HepG2 (cell line): ENCODE measurements at regions not wholly inside any gene's neighbourhood (a gene's known extent, or its start where the extent isn't known, plus 50 kb on each side); places are given as distances from the start of the nearest gene placed in this dataset.

Experiments used
- ATAC-seq: fragments of 200-7000 bp; cut with Tn5 transposase; 3 replicates; pipeline ENCODE4 v1.9.1; 2020; ENCODE audit warnings: mild to moderate bottlenecking, moderate library complexity
- BruUV-seq: library from RNA; stranded (reverse); fragments of 400-500 nt; replicated peaks from 2 replicates; lab custom pipeline; 2021; lab: Mats Ljungman, UMichigan
- CTCF ChIA-PET: fragments of 300-600 bp; formaldehyde crosslinking; extraction: SDS; loops from one replicate; lab custom pipeline; 2021; ENCODE audit warnings: low total read pairs, inconsistent platforms, low intra/inter-chr PET ratio; lab: Yijun Ruan, JAX
- POLR2A ChIA-PET: fragments of 350-600 bp; sonication (Branson Sonifier 250); formaldehyde crosslinking; loops from one replicate; lab custom pipeline; 2020; ENCODE audit warnings: antibody characterized with exemption, inconsistent platforms; lab: Yijun Ruan, JAX
- DNase-seq: peaks from one replicate; pipeline ENCODE4 v3.0.0-alpha.2; 2015; ENCODE audit warnings: low spot score
- FAIRE-seq: peaks from 3 replicates; lab custom pipeline; 2011; peaks lifted over from hg19 to GRCh38; lab: Jason Lieb, UNC
- H2AFZ ChIP-seq: one replicate; pipeline ENCODE4 v1.6.1; 2011; ENCODE audit warnings: low read length, inconsistent platforms
- H3K27ac ChIP-seq: fragments of 300-600 bp; 3 replicates; pipeline ENCODE4 v1.8.0; 2011; ENCODE audit warnings: mixed run types, mild to moderate bottlenecking, mixed read lengths, low read length, inconsistent platforms; ENCODE audit not compliant: insufficient read depth; ENCODE audit errors: extremely low read length
- H3K27me3 ChIP-seq, 2 experiments: fragments of 200-600 bp in 1 of 2; 2 replicates in 1 of 2; 3 replicates in 1 of 2; pipeline versions ENCODE4 v1.6.0 to v1.8.0; 2011; ENCODE audit warnings: low read length in 2 of 2, mild to moderate bottlenecking in 2 of 2, moderate library complexity in 2 of 2, inconsistent platforms in 1 of 2; ENCODE audit not compliant: insufficient read depth in 2 of 2, control insufficient read depth in 1 of 2
- H3K36me3 ChIP-seq, 2 experiments: fragments of 200-600 bp in 1 of 2; replicated peaks in 1 of 2; 2 replicates in 1 of 2; 3 replicates in 1 of 2; pipeline versions ENCODE4 v1.5.1 to v1.8.0; 2011; ENCODE audit warnings: low read length in 2 of 2, inconsistent platforms in 1 of 2; ENCODE audit not compliant: insufficient read depth in 2 of 2, control insufficient read depth in 1 of 2
- H3K4me1 ChIP-seq: 2 replicates; pipeline ENCODE4 v1.5.1; 2012; ENCODE audit warnings: low read length, inconsistent platforms; ENCODE audit not compliant: insufficient read depth
- H3K4me2 ChIP-seq: 2 replicates; pipeline ENCODE4 v1.6.0; 2011; ENCODE audit warnings: low read depth, low read length, inconsistent platforms
- H3K4me3 ChIP-seq, 3 experiments: fragments of 200-600 bp in 1 of 3; sonication (generic), shearing (Covaris generic) in 1 of 3; replicated peaks in 1 of 3; 2 replicates each; pipeline ENCODE4 v1.5.1; 2011 to 2016; ENCODE audit warnings: low read length in 3 of 3, inconsistent platforms in 2 of 3, low read depth in 2 of 3, mild to moderate bottlenecking in 2 of 3, control low read depth in 1 of 3, mixed read lengths in 1 of 3; ENCODE audit not compliant: insufficient read depth in 1 of 3
- H3K79me2 ChIP-seq: one replicate; pipeline ENCODE4 v1.6.1; 2011; ENCODE audit warnings: low read length, inconsistent platforms; ENCODE audit not compliant: insufficient read depth
- H3K9ac ChIP-seq: 2 replicates; pipeline ENCODE4 v1.6.0; 2011; ENCODE audit warnings: mild to moderate bottlenecking, low read depth, low read length, inconsistent platforms; ENCODE audit not compliant: insufficient read depth
- H3K9me3 ChIP-seq: 2 replicates; pipeline ENCODE4 v1.5.1; 2012; ENCODE audit warnings: mild to moderate bottlenecking, low read length
- H4K20me1 ChIP-seq: 2 replicates; pipeline ENCODE4 v1.6.0; 2011; ENCODE audit warnings: inconsistent platforms, mild to moderate bottlenecking, low read length, moderate library complexity; ENCODE audit not compliant: insufficient read depth
- CENPBD1 ChIP-seq: sonication (generic); formaldehyde crosslinking; IDR thresholded peaks from 2 replicates; pipeline ENCODE4 v1.8.0; 2022; ENCODE audit warnings: missing genetic modification reagents, low read depth, mild to moderate bottlenecking, borderline replicate concordance
- DMAP1 ChIP-seq: IDR thresholded peaks from 2 replicates; pipeline ENCODE4 v1.6.1; 2016
- HNF4A ChIP-seq: sonication (generic); formaldehyde crosslinking; IDR thresholded peaks from 2 replicates; pipeline ENCODE4 v1.4.0; 2020; ENCODE audit warnings: missing genetic modification reagents
- LBX2 ChIP-seq: sonication (generic); formaldehyde crosslinking; IDR thresholded peaks from 2 replicates; pipeline ENCODE4 v1.5.0; 2020; ENCODE audit warnings: missing genetic modification reagents, mild to moderate bottlenecking, borderline replicate concordance
- MEIS2 ChIP-seq: sonication (generic); formaldehyde crosslinking; IDR thresholded peaks from 2 replicates; pipeline ENCODE4 v1.9.0; 2021; ENCODE audit warnings: mild to moderate bottlenecking, missing genetic modification reagents
- MNT ChIP-seq: fragments of 450-650 bp; IDR thresholded peaks from 2 replicates; pipeline ENCODE4 v1.6.1; 2016
- MTF2 ChIP-seq: sonication (generic); formaldehyde crosslinking; IDR thresholded peaks from 2 replicates; pipeline ENCODE4 v1.5.0; 2020; ENCODE audit warnings: missing genetic modification reagents, borderline replicate concordance
- PLSCR1 ChIP-seq: sonication (generic); formaldehyde crosslinking; IDR thresholded peaks from 2 replicates; pipeline ENCODE4 v1.5.0; 2020; ENCODE audit warnings: missing genetic modification reagents, mild to moderate bottlenecking, borderline replicate concordance
- SIX1 ChIP-seq: sonication (generic); formaldehyde crosslinking; IDR thresholded peaks from 2 replicates; pipeline ENCODE4 v1.4.0; 2020; ENCODE audit warnings: missing genetic modification reagents, borderline replicate concordance
- SMC3 ChIP-seq: IDR thresholded peaks from 2 replicates; pipeline ENCODE4 v1.6.1; 2011; ENCODE audit warnings: low read length, improper control_type of control experiment
- STAG1 ChIP-seq: sonication (generic); formaldehyde crosslinking; IDR thresholded peaks from 2 replicates; pipeline ENCODE4 v1.4.0; 2020; ENCODE audit warnings: missing genetic modification reagents
- YEATS2 ChIP-seq: sonication (generic); formaldehyde crosslinking; IDR thresholded peaks from 2 replicates; pipeline ENCODE4 v1.4.0; 2020; ENCODE audit warnings: missing genetic modification reagents, borderline replicate concordance
- ZNF275 ChIP-seq: sonication (generic); formaldehyde crosslinking; IDR thresholded peaks from 2 replicates; pipeline ENCODE4 v1.8.0; 2022; ENCODE audit warnings: missing genetic modification reagents, mild to moderate bottlenecking, inconsistent platforms, borderline replicate concordance
- ZNF782 ChIP-seq: sonication (generic); formaldehyde crosslinking; IDR thresholded peaks from 2 replicates; pipeline ENCODE4 v1.4.0; 2020; ENCODE audit warnings: missing genetic modification reagents, mild to moderate bottlenecking, borderline replicate concordance
- ZNF891 ChIP-seq: sonication (generic); formaldehyde crosslinking; IDR thresholded peaks from 2 replicates; pipeline ENCODE4 v1.5.0; 2020; ENCODE audit warnings: mild to moderate bottlenecking, missing genetic modification reagents
- WGBS: methylation state at CpG from one replicate; pipeline ENCODE4 v1.1.6; 2017; ENCODE audit warnings: low lambda C conversion rate; 5-methylcytosine and 5-hydroxymethylcytosine counted together
- in situ Hi-C: cut with HindIII; loops from 2 replicates; pipeline ENCODE4 v1.10.0; 2017; ENCODE audit warnings: low pct_unique_long_range_greater_than_20kb; ENCODE audit not compliant: extremely low pct_ligation_motif_present
- intact Hi-C: fragments of 100-400 bp; cut with micrococcal nuclease; formaldehyde crosslinking; loops from one replicate; pipeline ENCODE4 v1.10.0; 2022; ENCODE audit not compliant: unreplicated experiment

GRCh38 chr5:92884469-92884868 lies 696.5 kb downstream of the NR2F1-AS1 start (continued):
- TF ChIP-seq SIX1 (CRISPR knock-in tag) = no peak

GRCh38 chr5:92879806-92880543 lies 701.0 kb downstream of the NR2F1-AS1 start:
- 61% methylated on average over 2 of the region's 2 CpGs for WGBS
- no peaks in the 10 kb centered on the region for H3K36me3 ChIP-seq
- intact Hi-C loops (loop anchor here (10.0 kb wide), 1 partner anchor 925 kb away; no protein-coding TSS in a partner anchor), in situ Hi-C loops (loop anchor here (10.0 kb wide), 1 partner anchor 365 kb away; no protein-coding TSS in a partner anchor)
- H2AFZ ChIP-seq = no peak overlapping the region
- POLR2A ChIA-PET = no interaction called here
- no TSS peak for BruUV-seq
- H3K79me2 ChIP-seq = no peaks in the 10 kb centered on the region
- H3K27me3 ChIP-seq = no peaks in the 10 kb centered on the region; a peak in 2 of 5 replicates
- H3K4me3 ChIP-seq = no peak overlapping the region
- H4K20me1 ChIP-seq = no peaks in the 10 kb centered on the region
- H3K4me2 ChIP-seq = no peak overlapping the region
- CTCF ChIA-PET = no interaction called here
- H3K27ac ChIP-seq = no peak overlapping the region
- H3K9ac ChIP-seq = no peak overlapping the region
- no peaks in the 10 kb centered on the region for H3K4me1 ChIP-seq
- ATAC-seq (no peak), DNase-seq (no peak), FAIRE-seq (no peak)
- peaks cover 11% of the 10 kb centered on the region for H3K9me3 ChIP-seq
- no peak for TF ChIP-seq PLSCR1 (CRISPR knock-in tag)
- no peak for TF ChIP-seq LBX2
- TF ChIP-seq ZNF891 (CRISPR knock-in tag) = no peak
- no peak for TF ChIP-seq MEIS2 (CRISPR knock-in tag)
- no peak for TF ChIP-seq SMC3
- no peak for TF ChIP-seq DMAP1 (CRISPR knock-in tag)
- no peak for TF ChIP-seq HNF4A (CRISPR knock-in tag)
- TF ChIP-seq STAG1 = no peak
- no peak for TF ChIP-seq MTF2 (CRISPR knock-in tag)
- TF ChIP-seq ZNF275 (CRISPR knock-in tag) = no peak
- no peak for TF ChIP-seq MNT
- no peak for TF ChIP-seq ZNF782
- TF ChIP-seq CENPBD1 (CRISPR knock-in tag) = no peak
- TF ChIP-seq YEATS2 (CRISPR knock-in tag) = no peak
